ENCODE measurements at regions not wholly inside any gene's neighbourhood (a gene's known extent, or its start where the extent isn't known, plus 50 kb on each side); places are given as distances from the start of the nearest gene placed in this dataset.

DNA sequence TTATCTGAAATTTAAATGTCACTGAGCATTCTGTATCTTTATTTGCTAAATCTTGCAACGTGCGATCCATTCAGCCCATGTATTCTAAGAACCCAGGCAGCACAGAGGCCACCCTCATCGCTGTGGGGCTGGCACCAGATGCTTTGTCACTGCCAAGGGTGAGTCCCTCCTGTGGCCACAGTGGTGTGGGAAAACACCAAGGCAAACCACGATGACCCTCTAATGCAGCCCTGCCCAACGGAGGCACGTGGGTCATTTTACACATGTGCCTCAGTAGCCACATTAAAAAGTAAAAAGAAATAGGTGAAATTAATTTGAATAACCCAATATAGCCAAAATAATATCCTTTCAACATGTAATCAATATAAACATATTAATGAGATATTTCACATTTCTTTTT is 221.7 kb downstream of the UNC5CL start:
- TF ChIP-seq, protein P1, sequence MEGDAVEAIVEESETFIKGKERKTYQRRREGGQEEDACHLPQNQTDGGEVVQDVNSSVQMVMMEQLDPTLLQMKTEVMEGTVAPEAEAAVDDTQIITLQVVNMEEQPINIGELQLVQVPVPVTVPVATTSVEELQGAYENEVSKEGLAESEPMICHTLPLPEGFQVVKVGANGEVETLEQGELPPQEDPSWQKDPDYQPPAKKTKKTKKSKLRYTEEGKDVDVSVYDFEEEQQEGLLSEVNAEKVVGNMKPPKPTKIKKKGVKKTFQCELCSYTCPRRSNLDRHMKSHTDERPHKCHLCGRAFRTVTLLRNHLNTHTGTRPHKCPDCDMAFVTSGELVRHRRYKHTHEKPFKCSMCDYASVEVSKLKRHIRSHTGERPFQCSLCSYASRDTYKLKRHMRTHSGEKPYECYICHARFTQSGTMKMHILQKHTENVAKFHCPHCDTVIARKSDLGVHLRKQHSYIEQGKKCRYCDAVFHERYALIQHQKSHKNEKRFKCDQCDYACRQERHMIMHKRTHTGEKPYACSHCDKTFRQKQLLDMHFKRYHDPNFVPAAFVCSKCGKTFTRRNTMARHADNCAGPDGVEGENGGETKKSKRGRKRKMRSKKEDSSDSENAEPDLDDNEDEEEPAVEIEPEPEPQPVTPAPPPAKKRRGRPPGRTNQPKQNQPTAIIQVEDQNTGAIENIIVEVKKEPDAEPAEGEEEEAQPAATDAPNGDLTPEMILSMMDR (IDR thresholded peaks at IDR 0.05 in 4 of 5, conservative IDR thresholded peaks at IDR 0.05 in 1 of 5): no peak
- TF ChIP-seq POLR2A (IDR thresholded peaks at IDR 0.05): no peak
- in situ Hi-C loops (cut with MboI; ENCODE audit: low sequenced_read_pairs in 4 of 4): loop anchor here in 1 of 4 donors (25.0 kb wide), 1 partner anchor 480 kb away; no protein-coding TSS in a partner anchor
- H3K27ac ChIP-seq: no peak overlapping the region
- intact Hi-C loops (cut with DNase I; ENCODE audit: low total_unique reads): no loop called here
- no peaks in the 10 kb centered on the region for H3K9me3 ChIP-seq
- H3K36me3 ChIP-seq: no peaks in the 10 kb centered on the region
- peaks cover 0 to 7% of the 10 kb centered on the region in 2 donors for H3K4me1 ChIP-seq
- DNase-seq: no peak
- no peak overlapping the region for H3K4me3 ChIP-seq
- no peaks in the 10 kb centered on the region for H3K27me3 ChIP-seq
- no peak for ATAC-seq

- H3K36me3 ChIP-seq: no peaks in the 10 kb centered on the region
- H3K9me3 ChIP-seq: no peaks in the 10 kb centered on the region
- no peak for DNase-seq
- no peak for ATAC-seq
- no peaks in the 10 kb centered on the region for H3K27me3 ChIP-seq
- peaks cover 0 to 7% of the 10 kb centered on the region in 2 donors for H3K4me1 ChIP-seq
- intact Hi-C loops (cut with DNase I; ENCODE audit: low total_unique reads) (no loop called here), in situ Hi-C loops (cut with MboI; ENCODE audit: low sequenced_read_pairs in 4 of 4) (loop anchor here in 1 of 4 donors (25.0 kb wide), 1 partner anchor 479 kb away; no protein-coding TSS in a partner anchor)
- no peak for TF ChIP-seq POLR2A (IDR thresholded peaks at IDR 0.05)
- TF ChIP-seq, protein P1 (IDR thresholded peaks at IDR 0.05 in 4 of 5, conservative IDR thresholded peaks at IDR 0.05 in 1 of 5): no peak
- no peak overlapping the region for H3K27ac ChIP-seq
- no peak overlapping the region for H3K4me3 ChIP-seq
Measured at GRCh38 chr6:40816601-40817000, 222.4 kb downstream of the UNC5CL start.

DNA sequence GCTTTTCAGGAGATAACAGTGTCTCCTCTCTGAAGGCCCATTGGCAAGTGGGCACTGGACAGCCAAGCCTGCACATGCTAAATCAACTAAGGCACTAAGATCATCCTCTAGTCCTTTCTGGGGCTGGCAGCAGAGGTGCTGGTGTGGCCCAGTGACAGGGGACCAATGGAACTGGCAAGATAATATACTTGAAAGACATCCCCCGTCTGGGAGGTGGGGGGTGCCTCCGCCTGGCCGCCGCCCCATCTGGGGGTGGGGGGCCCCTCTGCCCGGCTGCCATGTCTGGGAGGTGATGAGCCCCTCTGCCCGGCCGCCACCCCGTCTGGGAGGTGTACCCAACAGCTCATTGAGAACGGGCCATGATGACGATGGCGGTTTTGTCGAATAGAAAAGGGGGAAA is 223.3 kb downstream of the UNC5CL start:
- Histone ChIP-seq H3K36me3 (no peaks in the 10 kb centered on the region), H3K4me1 (peaks cover 0 to 7% of the 10 kb centered on the region in 2 donors), H3K4me3 (no peak overlapping the region), H3K27ac (no peak overlapping the region), H3K27me3 (no peaks in the 10 kb centered on the region), H3K9me3 (no peaks in the 10 kb centered on the region)
- ATAC-seq (no peak), DNase-seq (no peak)
- intact Hi-C loops (cut with DNase I; ENCODE audit: low total_unique reads): no loop called here
- in situ Hi-C loops (cut with MboI; ENCODE audit: low sequenced_read_pairs in 4 of 4): loop anchor here in 1 of 4 donors (25.0 kb wide), 1 partner anchor 478 kb away; no protein-coding TSS in a partner anchor
- TF ChIP-seq, protein P1 (IDR thresholded peaks at IDR 0.05 in 4 of 5, conservative IDR thresholded peaks at IDR 0.05 in 1 of 5): no peak
- no peak for TF ChIP-seq POLR2A (IDR thresholded peaks at IDR 0.05)

GRCh38 chr6:40810171-40810570 is 223.0 kb upstream of the LRFN2 start:
- Histone ChIP-seq H3K27ac (peak overlapping the region in 2 of 4 donors; percentile 20 to 37), H3K4me1 (peaks cover 0 to 25% of the 10 kb centered on the region in 2 donors), H3K4me3 (no peak overlapping the region), H3K9me3 (no peaks in the 10 kb centered on the region), H3K27me3 (no peaks in the 10 kb centered on the region), H3K36me3 (no peaks in the 10 kb centered on the region)
- ATAC-seq: no peak
- TF ChIP-seq, protein P1 (IDR thresholded peaks at IDR 0.05 in 4 of 5, conservative IDR thresholded peaks at IDR 0.05 in 1 of 5): no peak
- TF ChIP-seq POLR2A (IDR thresholded peaks at IDR 0.05): no peak
- no peak for DNase-seq
- intact Hi-C loops (cut with DNase I; ENCODE audit: low total_unique reads): no loop called here
- in situ Hi-C loops (cut with MboI; ENCODE audit: low sequenced_read_pairs in 4 of 4): loop anchor here in 1 of 4 donors (25.0 kb wide), 1 partner anchor 473 kb away; no protein-coding TSS in a partner anchor

DNA sequence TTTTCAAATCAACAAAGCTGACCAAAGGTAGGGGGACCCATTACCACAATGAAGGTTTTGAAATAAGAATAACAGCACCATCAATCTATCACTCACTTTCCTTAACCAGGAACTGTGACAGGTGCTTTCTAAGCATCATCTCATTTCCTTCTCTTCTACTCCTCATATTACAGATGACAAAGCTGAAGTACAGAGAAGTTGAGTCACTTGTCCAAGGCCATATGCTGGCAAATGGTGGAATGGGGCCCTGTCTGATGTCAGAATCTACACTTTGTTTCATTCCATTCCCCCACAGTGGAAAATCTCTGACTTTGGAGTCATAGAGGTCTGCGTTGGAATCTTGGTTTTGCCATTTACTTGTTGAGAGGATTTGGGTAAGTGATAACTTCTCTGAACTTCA is 222.5 kb upstream of the LRFN2 start:
- Histone ChIP-seq H3K36me3 (no peaks in the 10 kb centered on the region), H3K27me3 (no peaks in the 10 kb centered on the region), H3K4me3 (no peak overlapping the region), H3K4me1 (peaks cover 2 to 30% of the 10 kb centered on the region in 2 donors), H3K27ac (peak overlapping the region in 2 of 4 donors; percentile 20 to 37), H3K9me3 (no peaks in the 10 kb centered on the region)
- peak; percentile 70 to 73 for ATAC-seq
- in situ Hi-C loops (cut with MboI; ENCODE audit: low sequenced_read_pairs in 4 of 4): loop anchor here in 1 of 4 donors (25.0 kb wide), 1 partner anchor 472 kb away; no protein-coding TSS in a partner anchor
- intact Hi-C loops (cut with DNase I; ENCODE audit: low total_unique reads): loop anchor here (10.0 kb wide), 1 partner anchor 135 kb away; no protein-coding TSS in a partner anchor
- no peak for DNase-seq
- TF ChIP-seq, protein P1 (IDR thresholded peaks at IDR 0.05 in 4 of 5, conservative IDR thresholded peaks at IDR 0.05 in 1 of 5): no peak
- TF ChIP-seq POLR2A (IDR thresholded peaks at IDR 0.05): no peak
